ENCODE measurements at regions not wholly inside any gene's neighbourhood (a gene's known extent, or its start where the extent isn't known, plus 50 kb on each side); places are given as distances from the start of the nearest gene placed in this dataset.
A peak's percentile ranks its signal among the peaks of the same experiment; 100 is the strongest.
"Not testable (repeated sequence)": the region's sequence is repeated elsewhere in the genome, so short reads cannot be mapped to it uniquely, and the experiment has no call there.

- no peak for DNase-seq
Measured at GRCh38 chr5:54404568-54404967, 50.9 kb upstream of the HSPB3 start.

- no peak for DNase-seq
Measured at GRCh38 chr5:54403885-54404416, 51.5 kb upstream of the HSPB3 start.

GRCh38 chr5:54403121-54403520 lies 52.4 kb upstream of the HSPB3 start:
- no peak for DNase-seq

- no peak for DNase-seq
Measured at GRCh38 chr5:54401515-54401914, 54.0 kb upstream of the HSPB3 start.

- DNase-seq = no peak
Measured at GRCh38 chr5:54398191-54398590, 57.3 kb upstream of the HSPB3 start.

- no peak for DNase-seq
Measured at GRCh38 chr5:54397420-54397819, 58.1 kb upstream of the HSPB3 start.

- not testable (repeated sequence) for DNase-seq
Measured at GRCh38 chr5:54393007-54393406, 62.5 kb upstream of the HSPB3 start.

- no peak for DNase-seq
Measured at GRCh38 chr5:54390539-54391031, 64.9 kb upstream of the HSPB3 start.

- DNase-seq = peak; percentile 76
Measured at GRCh38 chr5:54390015-54390414, 65.5 kb upstream of the HSPB3 start.

- not testable (repeated sequence) for DNase-seq
Measured at GRCh38 chr5:54389399-54389798, 66.1 kb upstream of the HSPB3 start.

- no peak for DNase-seq
Measured at GRCh38 chr5:54388811-54389210, 66.7 kb upstream of the HSPB3 start.

GRCh38 chr5:54388409-54388808 lies 67.1 kb upstream of the HSPB3 start:
- no peak for DNase-seq

- no peak for DNase-seq
Measured at GRCh38 chr5:54387659-54388232, 67.8 kb upstream of the HSPB3 start.

- DNase-seq = no peak
Measured at GRCh38 chr5:54387031-54387430, 68.5 kb upstream of the HSPB3 start.

GRCh38 chr5:54385994-54386393 lies 69.5 kb upstream of the HSPB3 start:
- DNase-seq = no peak

- DNase-seq = no peak
Measured at GRCh38 chr5:54384356-54384933, 71.1 kb upstream of the HSPB3 start.

GRCh38 chr5:54383941-54384340 lies 71.6 kb upstream of the HSPB3 start:
- DNase-seq = no peak

- no peak for DNase-seq
Measured at GRCh38 chr5:54383225-54383901, 72.1 kb upstream of the HSPB3 start.

GRCh38 chr5:54381319-54381718 lies 70.9 kb upstream of the ARL15 start:
- not testable (repeated sequence) for DNase-seq

GRCh38 chr5:54379590-54379989 lies 69.2 kb upstream of the ARL15 start:
- no peak for DNase-seq

- no peak for DNase-seq
Measured at GRCh38 chr5:54378707-54379106, 68.3 kb upstream of the ARL15 start.

- DNase-seq = not testable (repeated sequence)
Measured at GRCh38 chr5:54377339-54377738, 67.0 kb upstream of the ARL15 start.

- no peak for DNase-seq
Measured at GRCh38 chr5:54370982-54371381, 60.6 kb upstream of the ARL15 start.

- DNase-seq = no peak
Measured at GRCh38 chr5:54367844-54368243, 57.5 kb upstream of the ARL15 start.
